HepG2 (cell line): ENCODE measurements at regions not wholly inside any gene's neighbourhood (a gene's known extent, or its start where the extent isn't known, plus 50 kb on each side); places are given as distances from the start of the nearest gene placed in this dataset.

Experiments used
- EHMT2 ChIP-seq: fragments of 200-600 bp; sonication (generic); IDR thresholded peaks from 2 replicates; pipeline ENCODE4 v1.7.0; 2017; ENCODE audit warnings: antibody characterized with exemption, low read depth, low read length, borderline replicate concordance
- HNRNPUL1 ChIP-seq: fragments of 200-400 bp; formaldehyde crosslinking; IDR thresholded peaks from 2 replicates; pipeline ENCODE4 v1.6.1; 2017; ENCODE audit warnings: low read depth, mild to moderate bottlenecking, low read length, moderate library complexity
- HOXD1 ChIP-seq: sonication (generic); formaldehyde crosslinking; IDR thresholded peaks from 2 replicates; pipeline ENCODE4 v1.5.0; 2020; ENCODE audit warnings: missing genetic modification reagents
- NCOA5 ChIP-seq: sonication (generic); formaldehyde crosslinking; IDR thresholded peaks from 2 replicates; pipeline ENCODE4 v1.4.0; 2020; ENCODE audit warnings: missing genetic modification reagents
- NFRKB ChIP-seq: fragments of 450-650 bp; IDR thresholded peaks from 2 replicates; pipeline ENCODE4 v1.6.1; 2017
- RFXAP ChIP-seq: sonication (generic); formaldehyde crosslinking; IDR thresholded peaks from 2 replicates; pipeline ENCODE4 v1.4.0; 2020; ENCODE audit warnings: missing genetic modification reagents, borderline replicate concordance
- TEAD3 ChIP-seq: optimal IDR thresholded peaks from 2 replicates; pipeline ENCODE3; 2016; ENCODE audit warnings: borderline replicate concordance
- ZFP62 ChIP-seq: sonication (generic); formaldehyde crosslinking; IDR thresholded peaks from 2 replicates; pipeline ENCODE4 v1.4.0; 2020; ENCODE audit warnings: missing genetic modification reagents
- ZNF160 ChIP-seq: sonication (generic); formaldehyde crosslinking; IDR thresholded peaks from 2 replicates; pipeline ENCODE4 v1.8.0; 2022; ENCODE audit warnings: mild to moderate bottlenecking, inconsistent platforms, missing genetic modification reagents
- ZNF224 ChIP-seq: sonication (generic); formaldehyde crosslinking; IDR thresholded peaks from 2 replicates; pipeline ENCODE4 v1.5.0; 2020; ENCODE audit warnings: mild to moderate bottlenecking, missing genetic modification reagents
- ZNF33B ChIP-seq: sonication (generic); formaldehyde crosslinking; IDR thresholded peaks from 2 replicates; pipeline ENCODE4 v1.5.1; 2020; ENCODE audit warnings: mild to moderate bottlenecking, missing genetic modification reagents
- ZNF572 ChIP-seq: sonication (generic); formaldehyde crosslinking; IDR thresholded peaks from 2 replicates; pipeline ENCODE4 v1.5.1; 2020; ENCODE audit warnings: mild to moderate bottlenecking, missing genetic modification reagents
- ZNF644 ChIP-seq: IDR thresholded peaks from 2 replicates; pipeline ENCODE4 v1.6.1; 2016; ENCODE audit warnings: low read depth
- ZNF652 ChIP-seq: IDR thresholded peaks from 2 replicates; pipeline ENCODE4 v1.6.1; 2016; ENCODE audit warnings: low read depth, borderline replicate concordance
- ZNF674 ChIP-seq: sonication (generic); formaldehyde crosslinking; IDR thresholded peaks from 2 replicates; pipeline ENCODE4 v1.5.0; 2020; ENCODE audit warnings: low read depth, mild to moderate bottlenecking, missing genetic modification reagents
- ZNF749 ChIP-seq: sonication (generic); formaldehyde crosslinking; IDR thresholded peaks from 2 replicates; pipeline ENCODE4 v1.8.0; 2022; ENCODE audit warnings: mild to moderate bottlenecking, missing genetic modification reagents, moderate library complexity, borderline replicate concordance
- ZNF777 ChIP-seq: sonication (generic); formaldehyde crosslinking; IDR thresholded peaks from 2 replicates; pipeline ENCODE4 v1.4.0; 2020; ENCODE audit warnings: missing genetic modification reagents
- TF ChIP-seq, protein P1 (sequence below): IDR thresholded peaks from 2 replicates; pipeline ENCODE4 v1.6.1; 2012; ENCODE audit warnings: low read depth, low read length, improper control_type of control experiment
- TF ChIP-seq, protein P2 (sequence below): IDR thresholded peaks from 2 replicates; pipeline ENCODE4 v1.6.1; 2018; ENCODE audit warnings: missing genetic modification reagents
- TF ChIP-seq, protein P3 (sequence below): sonication (generic); formaldehyde crosslinking; IDR thresholded peaks from 2 replicates; pipeline ENCODE4 v1.8.0; 2022; ENCODE audit warnings: mild to moderate bottlenecking, missing genetic modification reagents; ENCODE audit not compliant: insufficient replicate concordance
- TF ChIP-seq, protein P4 (sequence below): sonication (generic); formaldehyde crosslinking; IDR thresholded peaks from 2 replicates; pipeline ENCODE4; 2020; ENCODE audit warnings: missing genetic modification reagents, mild to moderate bottlenecking, borderline replicate concordance
- TF ChIP-seq, protein P5 (sequence below), 2 experiments: fragments of 450-650 bp in 1 of 2; sonication (generic) in 1 of 2; formaldehyde crosslinking; IDR thresholded peaks; 2 replicates each; pipeline versions ENCODE4 v1.5.0 to v1.8.0; 2020 to 2022; ENCODE audit warnings: mild to moderate bottlenecking in 1 of 2, missing genetic modification reagents in 1 of 2

DNA sequence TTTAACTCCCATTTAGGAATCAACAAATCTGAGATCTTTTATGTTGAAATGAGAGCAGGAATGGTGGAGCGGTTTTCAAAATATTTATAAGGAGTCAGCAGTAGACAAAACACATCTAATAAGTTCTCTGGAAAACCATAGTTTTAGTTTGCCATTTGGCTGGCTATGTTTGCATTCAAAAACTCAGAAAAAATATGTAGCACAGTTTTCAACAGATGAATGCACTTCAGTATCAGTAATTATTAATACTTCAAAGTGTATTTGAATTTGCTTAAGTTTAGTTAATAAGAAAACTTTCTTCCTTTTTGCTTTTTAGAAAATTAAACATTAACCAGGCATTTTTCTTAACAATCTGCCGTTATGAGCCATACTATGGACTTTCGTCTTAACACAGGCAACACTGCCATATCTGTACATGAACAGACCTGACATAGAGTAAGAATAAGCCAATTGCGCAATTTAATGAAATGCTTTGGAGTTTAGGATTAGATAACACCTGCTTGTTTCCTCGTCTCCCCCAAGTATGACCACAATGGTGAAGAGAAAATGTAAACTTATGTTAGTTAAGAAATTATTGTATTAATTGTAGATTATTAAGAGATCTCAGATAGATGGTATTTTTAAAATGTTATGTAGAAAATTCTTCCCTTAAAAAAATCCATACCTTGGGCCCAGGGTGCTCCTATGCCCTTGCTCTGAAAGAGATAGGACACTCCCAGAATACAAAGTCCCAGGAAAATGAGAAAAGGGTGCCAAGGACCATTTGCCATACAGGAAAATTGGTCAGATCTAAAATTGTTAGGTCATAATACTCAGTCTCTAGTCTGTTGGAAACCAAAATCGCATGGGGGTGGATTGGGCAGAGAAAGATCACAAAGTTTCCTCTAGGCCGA lies 552.3 kb upstream of the ARGLU1 start (continued):
- TF ChIP-seq ZNF33B = no peak
- no peak for TF ChIP-seq NCOA5
- no peak for TF ChIP-seq ZNF674 (CRISPR knock-in tag)
- TF ChIP-seq, protein P1, sequence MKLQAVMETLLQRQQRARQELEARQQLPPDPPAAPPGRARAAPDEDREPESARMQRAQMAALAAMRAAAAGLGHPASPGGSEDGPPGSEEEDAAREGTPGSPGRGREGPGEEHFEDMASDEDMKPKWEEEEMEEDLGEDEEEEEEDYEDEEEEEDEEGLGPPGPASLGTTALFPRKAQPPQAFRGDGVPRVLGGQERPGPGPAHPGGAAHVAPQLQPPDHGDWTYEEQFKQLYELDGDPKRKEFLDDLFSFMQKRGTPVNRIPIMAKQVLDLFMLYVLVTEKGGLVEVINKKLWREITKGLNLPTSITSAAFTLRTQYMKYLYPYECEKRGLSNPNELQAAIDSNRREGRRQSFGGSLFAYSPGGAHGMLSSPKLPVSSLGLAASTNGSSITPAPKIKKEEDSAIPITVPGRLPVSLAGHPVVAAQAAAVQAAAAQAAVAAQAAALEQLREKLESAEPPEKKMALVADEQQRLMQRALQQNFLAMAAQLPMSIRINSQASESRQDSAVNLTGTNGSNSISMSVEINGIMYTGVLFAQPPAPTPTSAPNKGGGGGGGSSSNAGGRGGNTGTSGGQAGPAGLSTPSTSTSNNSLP = peak; percentile 83
- peak; percentile 87 for TF ChIP-seq HNRNPUL1
- no peak for TF ChIP-seq ZNF160 (CRISPR knock-in tag)
- TF ChIP-seq ZNF644 = peak; percentile 98
- TF ChIP-seq, protein P2, sequence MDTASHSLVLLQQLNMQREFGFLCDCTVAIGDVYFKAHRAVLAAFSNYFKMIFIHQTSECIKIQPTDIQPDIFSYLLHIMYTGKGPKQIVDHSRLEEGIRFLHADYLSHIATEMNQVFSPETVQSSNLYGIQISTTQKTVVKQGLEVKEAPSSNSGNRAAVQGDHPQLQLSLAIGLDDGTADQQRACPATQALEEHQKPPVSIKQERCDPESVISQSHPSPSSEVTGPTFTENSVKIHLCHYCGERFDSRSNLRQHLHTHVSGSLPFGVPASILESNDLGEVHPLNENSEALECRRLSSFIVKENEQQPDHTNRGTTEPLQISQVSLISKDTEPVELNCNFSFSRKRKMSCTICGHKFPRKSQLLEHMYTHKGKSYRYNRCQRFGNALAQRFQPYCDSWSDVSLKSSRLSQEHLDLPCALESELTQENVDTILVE (CRISPR knock-in tag) = no peak
- TF ChIP-seq, protein P3, sequence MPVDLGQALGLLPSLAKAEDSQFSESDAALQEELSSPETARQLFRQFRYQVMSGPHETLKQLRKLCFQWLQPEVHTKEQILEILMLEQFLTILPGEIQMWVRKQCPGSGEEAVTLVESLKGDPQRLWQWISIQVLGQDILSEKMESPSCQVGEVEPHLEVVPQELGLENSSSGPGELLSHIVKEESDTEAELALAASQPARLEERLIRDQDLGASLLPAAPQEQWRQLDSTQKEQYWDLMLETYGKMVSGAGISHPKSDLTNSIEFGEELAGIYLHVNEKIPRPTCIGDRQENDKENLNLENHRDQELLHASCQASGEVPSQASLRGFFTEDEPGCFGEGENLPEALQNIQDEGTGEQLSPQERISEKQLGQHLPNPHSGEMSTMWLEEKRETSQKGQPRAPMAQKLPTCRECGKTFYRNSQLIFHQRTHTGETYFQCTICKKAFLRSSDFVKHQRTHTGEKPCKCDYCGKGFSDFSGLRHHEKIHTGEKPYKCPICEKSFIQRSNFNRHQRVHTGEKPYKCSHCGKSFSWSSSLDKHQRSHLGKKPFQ = no peak
- no peak for TF ChIP-seq HOXD1 (CRISPR knock-in tag)
- TF ChIP-seq RFXAP (CRISPR knock-in tag) = no peak
- TF ChIP-seq ZNF652 (CRISPR knock-in tag) = peak; percentile 14; the same call in 1 of the 2 replicates
- peak; percentile 76 for TF ChIP-seq TEAD3
- peak; percentile 92; the same call in 1 of the 2 replicates for TF ChIP-seq EHMT2
- TF ChIP-seq, protein P4, sequence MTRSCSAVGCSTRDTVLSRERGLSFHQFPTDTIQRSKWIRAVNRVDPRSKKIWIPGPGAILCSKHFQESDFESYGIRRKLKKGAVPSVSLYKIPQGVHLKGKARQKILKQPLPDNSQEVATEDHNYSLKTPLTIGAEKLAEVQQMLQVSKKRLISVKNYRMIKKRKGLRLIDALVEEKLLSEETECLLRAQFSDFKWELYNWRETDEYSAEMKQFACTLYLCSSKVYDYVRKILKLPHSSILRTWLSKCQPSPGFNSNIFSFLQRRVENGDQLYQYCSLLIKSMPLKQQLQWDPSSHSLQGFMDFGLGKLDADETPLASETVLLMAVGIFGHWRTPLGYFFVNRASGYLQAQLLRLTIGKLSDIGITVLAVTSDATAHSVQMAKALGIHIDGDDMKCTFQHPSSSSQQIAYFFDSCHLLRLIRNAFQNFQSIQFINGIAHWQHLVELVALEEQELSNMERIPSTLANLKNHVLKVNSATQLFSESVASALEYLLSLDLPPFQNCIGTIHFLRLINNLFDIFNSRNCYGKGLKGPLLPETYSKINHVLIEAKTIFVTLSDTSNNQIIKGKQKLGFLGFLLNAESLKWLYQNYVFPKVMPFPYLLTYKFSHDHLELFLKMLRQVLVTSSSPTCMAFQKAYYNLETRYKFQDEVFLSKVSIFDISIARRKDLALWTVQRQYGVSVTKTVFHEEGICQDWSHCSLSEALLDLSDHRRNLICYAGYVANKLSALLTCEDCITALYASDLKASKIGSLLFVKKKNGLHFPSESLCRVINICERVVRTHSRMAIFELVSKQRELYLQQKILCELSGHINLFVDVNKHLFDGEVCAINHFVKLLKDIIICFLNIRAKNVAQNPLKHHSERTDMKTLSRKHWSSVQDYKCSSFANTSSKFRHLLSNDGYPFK = no peak
- TF ChIP-seq NFRKB = no peak
- TF ChIP-seq ZFP62 (CRISPR knock-in tag) = no peak
- TF ChIP-seq, protein P5, sequence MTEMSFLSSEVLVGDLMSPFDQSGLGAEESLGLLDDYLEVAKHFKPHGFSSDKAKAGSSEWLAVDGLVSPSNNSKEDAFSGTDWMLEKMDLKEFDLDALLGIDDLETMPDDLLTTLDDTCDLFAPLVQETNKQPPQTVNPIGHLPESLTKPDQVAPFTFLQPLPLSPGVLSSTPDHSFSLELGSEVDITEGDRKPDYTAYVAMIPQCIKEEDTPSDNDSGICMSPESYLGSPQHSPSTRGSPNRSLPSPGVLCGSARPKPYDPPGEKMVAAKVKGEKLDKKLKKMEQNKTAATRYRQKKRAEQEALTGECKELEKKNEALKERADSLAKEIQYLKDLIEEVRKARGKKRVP (CRISPR knock-in tag; IDR thresholded peaks at IDR 0.05) = peak in 1 of 2 experiments; percentile 35; a peak in 1 of 4 replicates
- TF ChIP-seq ZNF749 (CRISPR knock-in tag) = no peak
- no peak for TF ChIP-seq ZNF572 (CRISPR knock-in tag)
- no peak for TF ChIP-seq ZNF224 (CRISPR knock-in tag)
- no peak for TF ChIP-seq ZNF777 (CRISPR knock-in tag)
